K562 (cell line): ENCODE measurements at regions not wholly inside any gene's neighbourhood (a gene's known extent, or its start where the extent isn't known, plus 50 kb on each side); places are given as distances from the start of the nearest gene placed in this dataset.

ENCODE experiments used
- ARNT ChIP-seq, 2 experiments: fragments of 450-650 bp; IDR thresholded peaks; 2 replicates each; pipeline ENCODE4 v1.6.1; 2016; ENCODE audit warnings: mild to moderate bottlenecking in 1 of 2
- EZH2 ChIP-seq: IDR thresholded peaks from 2 replicates; pipeline ENCODE4 v1.6.1; 2012; ENCODE audit warnings: low read depth, mild to moderate bottlenecking, inconsistent platforms, low read length, borderline replicate concordance
- FOXJ2 ChIP-seq: fragments of 200-800 bp; sonication (Bioruptor generic); IDR thresholded peaks from 2 replicates; pipeline ENCODE4 v1.6.1; 2016; ENCODE audit warnings: missing genetic modification characterization, missing compliant biosample characterization
- HDGF ChIP-seq: fragments of 450-650 bp; IDR thresholded peaks from 2 replicates; pipeline ENCODE4 v1.6.1; 2016
- NR1H2 ChIP-seq: sonication (generic); formaldehyde crosslinking; IDR thresholded peaks from 2 replicates; pipeline ENCODE4 v1.4.0; 2020; ENCODE audit warnings: mild to moderate bottlenecking, missing genetic modification reagents
- PTTG1 ChIP-seq: fragments of 450-650 bp; IDR thresholded peaks from 2 replicates; pipeline ENCODE4 v1.6.1; 2016; ENCODE audit warnings: low read depth, mild to moderate bottlenecking, missing genetic modification characterization, missing compliant biosample characterization
- ZNF3 ChIP-seq: fragments of 250-450 bp; sonication (Bioruptor Pico); IDR thresholded peaks from 2 replicates; pipeline ENCODE4 v1.5.0; 2021; ENCODE audit warnings: mild to moderate bottlenecking, moderate library complexity
- ZNF609 ChIP-seq: sonication (generic); formaldehyde crosslinking; IDR thresholded peaks from 2 replicates; pipeline ENCODE4 v1.8.1; 2023; ENCODE audit warnings: missing genetic modification reagents, mild to moderate bottlenecking, borderline replicate concordance

GRCh38 chr19:30679153-30679702, 307.0 kb downstream of the ZNF536 start:
- TF ChIP-seq ZNF609, result no peak
- no peak for TF ChIP-seq EZH2
- TF ChIP-seq ZNF3 (CRISPR knock-in tag), result no peak
- no peak for TF ChIP-seq ARNT (IDR thresholded peaks at IDR 0.05)
- no peak for TF ChIP-seq NR1H2
- TF ChIP-seq FOXJ2 (tag), result no peak
- TF ChIP-seq PTTG1, result no peak
- TF ChIP-seq HDGF, result no peak
